ENCODE measurements at regions not wholly inside any gene's neighbourhood (a gene's known extent, or its start where the extent isn't known, plus 50 kb on each side); places are given as distances from the start of the nearest gene placed in this dataset.

- DNase-seq (ENCODE audit: extremely low spot score, unreplicated experiment) = no peak
- H3K9me3 Mint-ChIP-seq (ENCODE audit: unreplicated experiment) = peaks cover 26% of the 10 kb centered on the region
- H3K4me1 Mint-ChIP-seq (ENCODE audit: unreplicated experiment) = no peaks in the 10 kb centered on the region
- peak; percentile 43 for TF ChIP-seq CTCF (IDR thresholded peaks at IDR 0.05)
- H3K27ac Mint-ChIP-seq (ENCODE audit: unreplicated experiment) = no peak overlapping the region
- no peak overlapping the region for H3K4me3 Mint-ChIP-seq (ENCODE audit: unreplicated experiment)
- H3K36me3 Mint-ChIP-seq (ENCODE audit: unreplicated experiment) = peaks cover 11% of the 10 kb centered on the region
- H3K27me3 Mint-ChIP-seq (ENCODE audit: unreplicated experiment) = no peaks in the 10 kb centered on the region
Measured at GRCh38 chr5:98349251-98349989, 424.0 kb upstream of the RGMB start.

GRCh38 chr5:98349990-98350365 lies 423.5 kb upstream of the RGMB start:
- H3K9me3 Mint-ChIP-seq (ENCODE audit: unreplicated experiment) = peaks cover 24% of the 10 kb centered on the region
- peaks cover 11% of the 10 kb centered on the region for H3K36me3 Mint-ChIP-seq (ENCODE audit: unreplicated experiment)
- H3K27me3 Mint-ChIP-seq (ENCODE audit: unreplicated experiment) = no peaks in the 10 kb centered on the region
- H3K4me3 Mint-ChIP-seq (ENCODE audit: unreplicated experiment) = no peak overlapping the region
- H3K4me1 Mint-ChIP-seq (ENCODE audit: unreplicated experiment) = no peaks in the 10 kb centered on the region
- DNase-seq (ENCODE audit: extremely low spot score, unreplicated experiment) = no peak
- H3K27ac Mint-ChIP-seq (ENCODE audit: unreplicated experiment) = no peak overlapping the region
- no peak for TF ChIP-seq CTCF (IDR thresholded peaks at IDR 0.05)

GRCh38 chr5:98354922-98355321 lies 418.5 kb upstream of the RGMB start:
- no peak for DNase-seq (ENCODE audit: extremely low spot score, unreplicated experiment)
- H3K36me3 Mint-ChIP-seq (ENCODE audit: unreplicated experiment) = peaks cover 7% of the 10 kb centered on the region
- no peak for TF ChIP-seq CTCF (IDR thresholded peaks at IDR 0.05)
- H3K27ac Mint-ChIP-seq (ENCODE audit: unreplicated experiment) = no peak overlapping the region
- H3K4me3 Mint-ChIP-seq (ENCODE audit: unreplicated experiment) = no peak overlapping the region
- no peaks in the 10 kb centered on the region for H3K27me3 Mint-ChIP-seq (ENCODE audit: unreplicated experiment)
- H3K4me1 Mint-ChIP-seq (ENCODE audit: unreplicated experiment) = no peaks in the 10 kb centered on the region
- peaks cover 28% of the 10 kb centered on the region for H3K9me3 Mint-ChIP-seq (ENCODE audit: unreplicated experiment)

- Mint-ChIP-seq H3K4me1 (ENCODE audit: unreplicated experiment) (peaks cover 6% of the 10 kb centered on the region), H3K27me3 (ENCODE audit: unreplicated experiment) (no peaks in the 10 kb centered on the region), H3K27ac (ENCODE audit: unreplicated experiment) (no peak overlapping the region), H3K4me3 (ENCODE audit: unreplicated experiment) (no peak overlapping the region), H3K9me3 (ENCODE audit: unreplicated experiment) (peaks cover 10% of the 10 kb centered on the region), H3K36me3 (ENCODE audit: unreplicated experiment) (peaks cover 1% of the 10 kb centered on the region)
- DNase-seq (ENCODE audit: extremely low spot score, unreplicated experiment) = no peak
- no peak for TF ChIP-seq CTCF (IDR thresholded peaks at IDR 0.05)
Measured at GRCh38 chr5:98360548-98360947, 412.9 kb upstream of the RGMB start.

GRCh38 chr5:98363157-98363556 lies 410.3 kb upstream of the RGMB start:
- Mint-ChIP-seq H3K4me3 (ENCODE audit: unreplicated experiment) (no peak overlapping the region), H3K4me1 (ENCODE audit: unreplicated experiment) (peaks cover 6% of the 10 kb centered on the region)
- no peak for DNase-seq (ENCODE audit: extremely low spot score, unreplicated experiment)

More at GRCh38 chr5:98363157-98363556, 410.3 kb upstream of the RGMB start:
- Mint-ChIP-seq H3K36me3 (ENCODE audit: unreplicated experiment) (peaks cover 1% of the 10 kb centered on the region), H3K27ac (ENCODE audit: unreplicated experiment) (no peak overlapping the region), H3K9me3 (ENCODE audit: unreplicated experiment) (peaks cover 12% of the 10 kb centered on the region), H3K27me3 (ENCODE audit: unreplicated experiment) (no peaks in the 10 kb centered on the region)
- no peak for TF ChIP-seq CTCF (IDR thresholded peaks at IDR 0.05)

Data from osteocyte (in vitro differentiated cells).